Natural killer cell treated with Interleukin-12 subunit alpha and Interleukin-12 subunit beta and Interleukin-15 and Interleukin-18, amount 100 ng/mL, for 72 hours (primary cell): ENCODE measurements at regions not wholly inside any gene's neighbourhood (a gene's known extent, or its start where the extent isn't known, plus 50 kb on each side); places are given as distances from the start of the nearest gene placed in this dataset.

Source experiments
- ATAC-seq, 2 donors: fragments of 150-1000 bp; cut with Tn5 transposase in 1 of 2; sonication (Bioruptor Pico), chemical (Tn5 transposase) in 1 of 2; 2 replicates each; pipeline ENCODE4 v1.10.0; 2021
- DNase-seq: peaks from one replicate; pipeline ENCODE4 v3.0.0; 2022; ENCODE audit warnings: low spot score
- H3K27ac Mint-ChIP-seq, 2 donors: 1 replicate in 1 of 2; 2 replicates in 1 of 2; pipeline ENCODE4 v1.8.0; 2022; ENCODE audit warnings: mixed read lengths in 2 of 2, mild to moderate bottlenecking in 1 of 2, moderate library complexity in 1 of 2
- H3K27me3 Mint-ChIP-seq, 2 donors: 1 replicate in 1 of 2; 2 replicates in 1 of 2; pipeline ENCODE4 v1.8.0; 2022; ENCODE audit warnings: mixed read lengths in 2 of 2
- H3K36me3 Mint-ChIP-seq: one replicate; pipeline ENCODE4 v1.8.0; 2022; ENCODE audit warnings: mixed read lengths
- H3K4me1 Mint-ChIP-seq, 2 donors: 1 replicate in 1 of 2; 2 replicates in 1 of 2; pipeline ENCODE4 v1.8.0; 2022; ENCODE audit warnings: low read depth in 2 of 2, mixed read lengths in 2 of 2, mild to moderate bottlenecking in 1 of 2
- H3K4me3 Mint-ChIP-seq: one replicate; pipeline ENCODE4 v1.8.0; 2022; ENCODE audit warnings: mixed read lengths
- H3K9me3 Mint-ChIP-seq: 2 replicates; pipeline ENCODE4 v1.8.0; 2022; ENCODE audit warnings: mixed read lengths

DNA sequence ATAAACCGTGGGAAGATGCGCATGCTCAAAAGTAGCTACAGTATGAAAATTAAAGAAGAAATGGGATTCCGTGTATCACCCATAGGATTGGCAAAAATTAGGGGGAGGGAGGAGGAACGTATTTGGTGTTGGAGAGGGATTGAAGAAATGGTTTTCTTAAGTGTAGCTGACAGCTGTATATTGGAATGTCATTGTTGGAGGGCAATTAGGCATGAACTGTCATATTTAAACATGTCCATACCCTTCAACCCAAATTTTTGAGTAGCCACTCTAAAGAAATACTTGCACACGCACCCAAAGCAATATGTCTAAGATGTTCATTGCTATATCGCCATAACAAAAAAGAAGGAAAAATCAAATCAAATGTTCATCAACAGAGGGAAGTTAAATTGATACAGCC, 144.7 kb downstream of the TLE3 start:
- H3K36me3 Mint-ChIP-seq, result no peaks in the 10 kb centered on the region
- peaks cover 15% of the 10 kb centered on the region in 2 donors for H3K27me3 Mint-ChIP-seq
- ATAC-seq (no peak), DNase-seq (no peak)
- H3K4me3 Mint-ChIP-seq, result no peak overlapping the region
- no peaks in the 10 kb centered on the region for H3K4me1 Mint-ChIP-seq
- no peaks in the 10 kb centered on the region for H3K9me3 Mint-ChIP-seq
- H3K27ac Mint-ChIP-seq, result no peak overlapping the region

- Mint-ChIP-seq H3K36me3 (no peaks in the 10 kb centered on the region), H3K4me1 (no peaks in the 10 kb centered on the region), H3K9me3 (no peaks in the 10 kb centered on the region), H3K27ac (no peak overlapping the region), H3K4me3 (no peak overlapping the region), H3K27me3 (peaks cover 15 to 18% of the 10 kb centered on the region in 2 donors)
- no peak for DNase-seq
- ATAC-seq, result no peak
These were observed 143.9 kb downstream of the TLE3 start for GRCh38 chr15:69953816-69954215.

- peak in 1 of 2 donors; percentile 48 for ATAC-seq
- Mint-ChIP-seq H3K4me1 (no peaks in the 10 kb centered on the region), H3K4me3 (no peak overlapping the region), H3K27ac (no peak overlapping the region), H3K36me3 (no peaks in the 10 kb centered on the region), H3K27me3 (peaks cover 18 to 20% of the 10 kb centered on the region in 2 donors), H3K9me3 (no peaks in the 10 kb centered on the region)
- DNase-seq, result no peak
These were observed 143.1 kb downstream of the TLE3 start for GRCh38 chr15:69954666-69955065.

DNA sequence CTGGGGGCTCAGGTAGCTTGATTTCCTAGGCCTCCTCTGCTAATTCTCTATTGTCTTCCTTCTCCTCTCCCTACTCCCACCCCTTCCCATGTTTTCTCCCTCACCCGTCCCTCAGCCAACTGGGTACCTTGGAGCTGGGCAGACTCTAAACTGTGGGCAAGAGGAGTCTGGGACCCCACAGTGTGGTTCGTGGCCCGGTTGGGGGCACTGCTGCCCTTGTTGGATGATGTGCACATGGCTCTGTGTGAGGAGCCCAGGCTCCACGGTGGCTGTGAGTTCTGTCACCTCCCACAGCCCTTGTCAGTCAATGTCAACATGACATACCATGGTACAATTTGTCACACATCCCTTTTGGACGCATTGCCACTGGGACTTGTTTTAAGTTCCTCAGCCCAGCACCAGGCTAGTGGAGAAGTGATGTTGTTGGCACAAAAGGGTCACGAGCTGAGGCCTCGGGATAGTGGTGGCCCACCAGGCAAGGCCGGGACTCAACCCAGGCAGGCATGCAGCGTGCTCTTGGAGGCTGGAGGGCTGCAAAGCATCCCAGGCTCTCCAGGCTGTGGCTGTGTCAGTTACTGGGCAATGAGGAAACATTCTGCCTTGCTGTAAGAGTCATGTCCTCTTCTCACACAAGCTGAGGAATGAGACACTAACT, 142.3 kb downstream of the TLE3 start:
- Mint-ChIP-seq H3K27me3 (peaks cover 20 to 22% of the 10 kb centered on the region in 2 donors), H3K4me1 (no peaks in the 10 kb centered on the region), H3K9me3 (no peaks in the 10 kb centered on the region), H3K4me3 (no peak overlapping the region), H3K36me3 (no peaks in the 10 kb centered on the region), H3K27ac (no peak overlapping the region)
- no peak for DNase-seq
- peak in 1 of 2 donors; percentile 40 for ATAC-seq

DNA sequence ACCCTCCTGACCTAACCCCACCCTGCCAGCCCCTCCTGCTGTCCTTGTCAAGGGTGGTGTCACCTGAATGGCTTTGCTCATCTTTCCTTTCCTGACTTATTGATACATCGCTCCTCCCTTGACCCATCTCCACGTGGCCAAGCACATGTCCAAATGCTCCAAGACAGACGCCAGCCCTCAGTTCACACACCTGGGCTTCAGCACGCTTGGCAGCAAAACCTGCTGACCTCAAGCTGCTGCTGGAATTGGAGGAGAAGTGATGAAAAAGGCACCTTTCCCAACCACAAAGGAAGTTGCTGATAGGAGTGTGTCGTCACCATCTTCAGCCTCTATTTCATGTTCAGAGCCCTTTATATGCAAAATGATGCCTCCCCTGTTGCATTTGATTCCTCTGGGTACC, 141.3 kb downstream of the TLE3 start:
- H3K4me1 Mint-ChIP-seq, result no peaks in the 10 kb centered on the region

DNA sequence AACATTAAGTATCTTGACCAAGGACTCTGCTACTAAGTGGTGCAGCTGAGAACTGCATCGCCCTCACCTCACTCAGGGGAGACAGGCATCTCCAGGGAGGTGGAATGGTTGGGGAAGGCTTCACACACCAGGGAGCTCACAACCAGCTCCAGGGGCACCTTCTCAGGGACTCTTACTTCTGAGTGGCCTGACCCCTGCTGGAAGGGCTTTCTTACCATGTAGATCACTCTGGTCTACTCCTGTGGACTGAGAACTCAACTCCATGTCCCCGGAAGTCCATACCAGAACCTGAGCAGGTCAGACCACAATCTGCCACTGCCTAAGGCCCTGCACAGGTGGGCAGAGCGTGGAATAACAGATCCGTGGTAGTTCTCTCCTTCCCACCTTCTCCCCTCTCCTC, 140.5 kb downstream of the TLE3 start:
- Mint-ChIP-seq H3K4me1 (no peaks in the 10 kb centered on the region), H3K36me3 (no peaks in the 10 kb centered on the region), H3K4me3 (no peak overlapping the region), H3K27ac (no peak overlapping the region), H3K27me3 (peaks cover 23 to 28% of the 10 kb centered on the region in 2 donors), H3K9me3 (no peaks in the 10 kb centered on the region)
- DNase-seq (no peak), ATAC-seq (no peak)

More for the DNA sequence above, 141.3 kb downstream of the TLE3 start:
- no peak for DNase-seq
- no peak overlapping the region for H3K27ac Mint-ChIP-seq
- H3K27me3 Mint-ChIP-seq, result peaks cover 21 to 22% of the 10 kb centered on the region in 2 donors
- H3K9me3 Mint-ChIP-seq, result no peaks in the 10 kb centered on the region
- ATAC-seq, result no peak
- H3K36me3 Mint-ChIP-seq, result no peaks in the 10 kb centered on the region
- H3K4me3 Mint-ChIP-seq, result no peak overlapping the region

- Mint-ChIP-seq H3K27ac (no peak overlapping the region), H3K9me3 (no peaks in the 10 kb centered on the region), H3K27me3 (peaks cover 25 to 27% of the 10 kb centered on the region in 2 donors), H3K4me3 (no peak overlapping the region), H3K36me3 (no peaks in the 10 kb centered on the region), H3K4me1 (no peaks in the 10 kb centered on the region)
- no peak for ATAC-seq
- DNase-seq, result no peak
These were observed 139.1 kb downstream of the TLE3 start for GRCh38 chr15:69958496-69959084.

DNA sequence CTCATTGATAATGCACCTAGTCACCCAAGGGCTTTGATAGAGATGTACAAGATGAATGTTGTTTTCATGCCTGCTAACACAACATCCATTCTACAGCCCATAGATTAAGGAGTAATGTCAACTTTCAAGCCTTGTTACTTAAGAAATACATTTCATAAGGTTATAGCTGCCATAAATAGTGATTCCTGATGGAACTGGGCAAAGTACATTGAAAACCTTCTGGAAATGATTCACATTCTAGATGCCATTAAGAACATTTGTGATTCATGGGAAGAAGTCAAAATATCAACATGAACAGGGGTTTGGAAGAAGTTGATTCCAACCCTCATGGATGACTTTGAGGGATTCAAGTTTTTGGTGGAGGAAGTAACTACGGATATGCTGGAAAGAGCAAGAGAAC, 135.2 kb downstream of the TLE3 start:
- Mint-ChIP-seq H3K36me3 (no peaks in the 10 kb centered on the region), H3K4me3 (no peak overlapping the region), H3K27ac (no peak overlapping the region), H3K4me1 (no peaks in the 10 kb centered on the region), H3K27me3 (peaks cover 28 to 38% of the 10 kb centered on the region in 2 donors), H3K9me3 (no peaks in the 10 kb centered on the region)
- ATAC-seq, result no peak
- no peak for DNase-seq

- no peak overlapping the region for H3K27ac Mint-ChIP-seq
- H3K4me3 Mint-ChIP-seq, result no peak overlapping the region
- H3K4me1 Mint-ChIP-seq, result no peaks in the 10 kb centered on the region
These were observed 134.3 kb downstream of the TLE3 start for GRCh38 chr15:69963385-69963784.

DNA sequence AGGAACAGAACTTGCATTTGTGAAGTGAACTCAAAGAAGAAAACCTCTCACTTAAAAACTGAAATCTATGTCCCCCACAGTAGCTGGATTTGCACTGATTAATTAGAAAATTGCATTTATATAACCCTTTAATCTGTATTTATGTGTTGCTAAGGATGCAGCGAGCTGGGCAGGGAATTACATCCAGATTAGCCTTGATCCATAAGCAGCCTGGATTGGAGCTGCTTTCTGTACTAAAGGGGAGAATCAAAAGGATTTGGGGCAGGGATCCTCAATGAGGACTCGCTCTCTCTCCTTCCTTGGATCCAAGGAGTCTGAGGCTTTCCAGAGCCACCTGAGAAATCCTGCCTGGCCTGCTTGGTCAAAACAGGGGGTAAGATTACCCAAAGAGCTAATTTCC, 125.9 kb downstream of the TLE3 start:
- Mint-ChIP-seq H3K27ac (no peak overlapping the region), H3K27me3 (peaks cover 31 to 48% of the 10 kb centered on the region in 2 donors), H3K9me3 (no peaks in the 10 kb centered on the region), H3K4me1 (peaks cover 0 to 5% of the 10 kb centered on the region in 2 donors), H3K4me3 (no peak overlapping the region), H3K36me3 (no peaks in the 10 kb centered on the region)
- ATAC-seq, result no peak
- no peak for DNase-seq

More at GRCh38 chr15:69963385-69963784, 134.3 kb downstream of the TLE3 start:
- Mint-ChIP-seq H3K27me3 (peaks cover 31 to 43% of the 10 kb centered on the region in 2 donors), H3K36me3 (no peaks in the 10 kb centered on the region), H3K9me3 (no peaks in the 10 kb centered on the region)
- DNase-seq (no peak), ATAC-seq (no peak)

- no peaks in the 10 kb centered on the region for H3K9me3 Mint-ChIP-seq
- no peak overlapping the region for H3K27ac Mint-ChIP-seq
- no peak overlapping the region for H3K4me3 Mint-ChIP-seq
- no peaks in the 10 kb centered on the region for H3K36me3 Mint-ChIP-seq
- peaks cover 34 to 52% of the 10 kb centered on the region in 2 donors for H3K27me3 Mint-ChIP-seq
- DNase-seq (no peak), ATAC-seq (no peak)
- peaks cover 0 to 5% of the 10 kb centered on the region in 2 donors for H3K4me1 Mint-ChIP-seq
These were observed 125.3 kb downstream of the TLE3 start for GRCh38 chr15:69972436-69972835.

- no peak overlapping the region for H3K27ac Mint-ChIP-seq
- peak; percentile 65 to 68 for ATAC-seq
- no peaks in the 10 kb centered on the region for H3K9me3 Mint-ChIP-seq
- no peak for DNase-seq
- H3K4me3 Mint-ChIP-seq, result no peak overlapping the region
- H3K36me3 Mint-ChIP-seq, result no peaks in the 10 kb centered on the region
- H3K27me3 Mint-ChIP-seq, result peaks cover 35 to 52% of the 10 kb centered on the region in 2 donors
- H3K4me1 Mint-ChIP-seq, result peaks cover 0 to 5% of the 10 kb centered on the region in 2 donors
These were observed 124.5 kb downstream of the TLE3 start for GRCh38 chr15:69973102-69973714.

DNA sequence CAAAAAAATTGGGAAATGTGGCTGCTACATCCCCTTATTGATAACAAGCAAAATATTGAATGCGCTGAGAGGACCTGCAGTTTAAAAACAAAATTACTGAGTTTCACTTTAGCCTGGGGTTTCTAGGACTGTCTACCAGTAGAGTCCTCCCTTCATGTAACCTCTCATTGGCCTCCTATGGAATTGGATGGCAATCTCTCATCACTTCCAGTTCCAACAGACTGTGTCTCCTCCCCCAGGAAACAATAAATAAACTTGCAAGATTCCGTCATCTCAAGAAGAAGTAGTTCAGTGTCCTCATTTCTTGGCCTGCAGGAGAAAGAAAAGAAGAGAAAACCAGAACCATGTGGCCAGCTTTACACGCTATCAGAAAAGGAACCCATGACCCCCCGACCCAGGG, 123.8 kb downstream of the TLE3 start:
- Mint-ChIP-seq H3K4me3 (no peak overlapping the region), H3K27me3 (peaks cover 31 to 47% of the 10 kb centered on the region in 2 donors), H3K9me3 (no peaks in the 10 kb centered on the region), H3K4me1 (peaks cover 0 to 5% of the 10 kb centered on the region in 2 donors), H3K27ac (no peak overlapping the region), H3K36me3 (no peaks in the 10 kb centered on the region)
- ATAC-seq (no peak), DNase-seq (no peak)

GRCh38 chr15:69974321-69974720, 123.4 kb downstream of the TLE3 start:
- peaks cover 34 to 47% of the 10 kb centered on the region in 2 donors for H3K27me3 Mint-ChIP-seq
- H3K9me3 Mint-ChIP-seq, result no peaks in the 10 kb centered on the region
- H3K36me3 Mint-ChIP-seq, result no peaks in the 10 kb centered on the region
- no peak for ATAC-seq
- H3K27ac Mint-ChIP-seq, result no peak overlapping the region
- no peak for DNase-seq
- peaks cover 3 to 5% of the 10 kb centered on the region in 2 donors for H3K4me1 Mint-ChIP-seq
- no peak overlapping the region for H3K4me3 Mint-ChIP-seq
